SK-N-SH (cell line): ENCODE measurements at regions not wholly inside any gene's neighbourhood (a gene's known extent, or its start where the extent isn't known, plus 50 kb on each side); places are given as distances from the start of the nearest gene placed in this dataset.

Experiments
- CTCF ChIA-PET: fragments of 300-600, 350-600 bp; formaldehyde crosslinking; extraction: SDS; loops from one replicate; lab custom pipeline; 2021; lab: Yijun Ruan, JAX
- POLR2A ChIA-PET: fragments of 350-600 bp; sonication (Branson Sonifier 250); formaldehyde crosslinking; extraction: SDS; loops from one replicate; lab custom pipeline; 2020; ENCODE audit warnings: antibody characterized with exemption, inconsistent platforms; lab: Yijun Ruan, JAX
- DNase-seq: peaks from one replicate; pipeline ENCODE4 v3.0.0; 2012
- H2AFZ ChIP-seq: fragments of 200-600 bp; sonication (generic); 2 replicates; pipeline ENCODE4 v1.8.1; 2016; ENCODE audit warnings: antibody characterized with exemption, mild to moderate bottlenecking, low read depth
- H3F3A ChIP-seq: fragments of 200-600 bp; sonication (generic); replicated peaks from 2 replicates; pipeline ENCODE3; 2016; ENCODE audit warnings: antibody characterized with exemption, mild to moderate bottlenecking; ENCODE audit not compliant: insufficient read depth
- H3K27ac ChIP-seq, 2 experiments: fragments of 200-500 bp in 1 of 2; fragments of 200-600 bp in 1 of 2; sonication (Bioruptor generic) in 1 of 2; sonication (generic), shearing (Covaris generic) in 1 of 2; 2 replicates each; pipeline versions ENCODE4 v1.5.1 to v1.6.1; 2014 to 2016; ENCODE audit warnings: low read depth in 2 of 2, inconsistent platforms in 1 of 2, low read length in 1 of 2, mild to moderate bottlenecking in 1 of 2, mixed read lengths in 1 of 2
- H3K27me3 ChIP-seq: fragments of 200-600 bp; sonication (generic), shearing (Covaris generic); 2 replicates; pipeline ENCODE4 v1.6.1; 2016; ENCODE audit warnings: mixed run types; ENCODE audit not compliant: insufficient read depth
- H3K36me3 ChIP-seq, 2 experiments: fragments of 200-500 bp in 1 of 2; fragments of 200-600 bp in 1 of 2; sonication (Bioruptor generic) in 1 of 2; sonication (generic) in 1 of 2; replicated peaks in 1 of 2; 2 replicates each; pipeline versions ENCODE3 to v1.5.1; 2014 to 2016; ENCODE audit warnings: low read length in 1 of 2, mild to moderate bottlenecking in 1 of 2; ENCODE audit not compliant: insufficient read depth in 2 of 2, control insufficient read depth in 1 of 2
- H3K4me1 ChIP-seq, 2 experiments: fragments of 200-500 bp in 1 of 2; fragments of 200-600 bp in 1 of 2; sonication (Bioruptor generic) in 1 of 2; sonication (generic), shearing (Covaris generic) in 1 of 2; 2 replicates each; pipeline versions ENCODE4 v1.5.1 to v1.6.1; 2014 to 2016; ENCODE audit warnings: low read depth in 1 of 2, low read length in 1 of 2, mixed run types in 1 of 2; ENCODE audit not compliant: insufficient read depth in 2 of 2, control insufficient read depth in 1 of 2
- H3K4me2 ChIP-seq: fragments of 200-600 bp; sonication (generic), shearing (Covaris generic); 2 replicates; pipeline ENCODE4 v1.6.1; 2017; ENCODE audit warnings: mixed run types
- H3K4me3 ChIP-seq, 2 experiments: fragments of 200-500 bp in 1 of 2; fragments of 200-600 bp in 1 of 2; sonication (Bioruptor generic) in 1 of 2; sonication (generic), shearing (Covaris generic) in 1 of 2; 2 replicates each; pipeline versions ENCODE4 v1.5.1 to v1.8.1; 2014 to 2016; ENCODE audit warnings: low read depth in 2 of 2, inconsistent platforms in 1 of 2, low read length in 1 of 2, mild to moderate bottlenecking in 1 of 2, mixed read lengths in 1 of 2, moderate library complexity in 1 of 2
- H3K79me2 ChIP-seq: fragments of 200-600 bp; sonication (generic); 2 replicates; pipeline ENCODE4 v1.8.1; 2017; ENCODE audit warnings: mild to moderate bottlenecking; ENCODE audit not compliant: insufficient read depth
- H3K9ac ChIP-seq: fragments of 200-600 bp; sonication (generic); 2 replicates; pipeline ENCODE4 v1.6.1; 2017; ENCODE audit warnings: mixed run types
- H3K9me2 ChIP-seq: fragments of 200-600 bp; sonication (generic); 2 replicates; pipeline ENCODE4 v1.6.1; 2017; ENCODE audit warnings: mixed run types
- H3K9me3 ChIP-seq: fragments of 200-600 bp; sonication (generic); 2 replicates; pipeline ENCODE4 v1.6.1; 2017; ENCODE audit warnings: mixed run types, mild to moderate bottlenecking, moderate library complexity
- H4K20me1 ChIP-seq: fragments of 200-600 bp; sonication (generic); 2 replicates; pipeline ENCODE4 v1.6.1; 2017; ENCODE audit warnings: mild to moderate bottlenecking, mixed run types; ENCODE audit not compliant: insufficient read depth
- CHD2 ChIP-seq: fragments of 150-350 bp; IDR thresholded peaks from 2 replicates; pipeline ENCODE4 v1.6.1; 2018; ENCODE audit warnings: low read length; ENCODE audit not compliant: partially characterized antibody
- ELF1 ChIP-seq: IDR thresholded peaks from 2 replicates; pipeline ENCODE4 v1.4.0; 2012
- EP300 ChIP-seq, 2 experiments: IDR thresholded peaks; 2 replicates each; pipeline versions ENCODE4 v1.4.0 to v1.6.1; 2012; ENCODE audit warnings: borderline replicate concordance in 1 of 2, low read depth in 1 of 2, low read length in 1 of 2
- EZH2phosphoT487 ChIP-seq: fragments of 200-600 bp; sonication (generic); IDR thresholded peaks from 2 replicates; pipeline ENCODE4 v1.6.1; 2017; ENCODE audit warnings: low read depth, mixed run types, mild to moderate bottlenecking, antibody characterized with exemption, moderate library complexity, borderline replicate concordance
- FOSL2 ChIP-seq: IDR thresholded peaks from 2 replicates; pipeline ENCODE4 v1.4.0; 2012; ENCODE audit warnings: low read depth, mild to moderate bottlenecking, moderate library complexity, borderline replicate concordance
- NRF1 ChIP-seq: IDR thresholded peaks from 2 replicates; pipeline ENCODE4 v1.6.1; 2012; ENCODE audit warnings: low read depth, mild to moderate bottlenecking, low read length
- POLR2AphosphoS5 ChIP-seq: IDR thresholded peaks from 2 replicates; pipeline ENCODE4 v1.6.1; 2012; ENCODE audit warnings: low read depth, low read length
- RAD21 ChIP-seq: IDR thresholded peaks from 2 replicates; pipeline ENCODE4 v1.6.1; 2012; ENCODE audit warnings: mild to moderate bottlenecking, low read length
- RFX5 ChIP-seq: IDR thresholded peaks from 2 replicates; pipeline ENCODE4 v1.6.1; 2012; ENCODE audit warnings: mild to moderate bottlenecking, improper control_type of control experiment, low read length
- RXRA ChIP-seq: IDR thresholded peaks from 2 replicates; pipeline ENCODE4 v1.4.0; 2012; ENCODE audit warnings: low read depth, mild to moderate bottlenecking, borderline replicate concordance
- SIN3A ChIP-seq: IDR thresholded peaks from 2 replicates; pipeline ENCODE4 v1.6.1; 2012; ENCODE audit warnings: low read depth, mild to moderate bottlenecking, low read length, moderate library complexity, borderline replicate concordance
- SMC3 ChIP-seq: IDR thresholded peaks from 2 replicates; pipeline ENCODE4 v1.6.1; 2012; ENCODE audit warnings: low read depth, low read length, improper control_type of control experiment
- WGBS: methylation state at CpG from one replicate; pipeline ENCODE4 v1.1.6; 2017; ENCODE audit warnings: low lambda C conversion rate; 5-methylcytosine and 5-hydroxymethylcytosine counted together
- TF ChIP-seq, protein P1 (sequence below): fragments of 150-350 bp; IDR thresholded peaks from 2 replicates; pipeline ENCODE4 v1.6.1; 2016; ENCODE audit warnings: mild to moderate bottlenecking, low read depth, low read length
- TF ChIP-seq, protein P2 (sequence below): fragments of 200-600 bp; sonication (generic); IDR thresholded peaks from 2 replicates; pipeline ENCODE4 v1.6.1; 2017; ENCODE audit warnings: antibody characterized with exemption, mild to moderate bottlenecking, moderate library complexity

DNA sequence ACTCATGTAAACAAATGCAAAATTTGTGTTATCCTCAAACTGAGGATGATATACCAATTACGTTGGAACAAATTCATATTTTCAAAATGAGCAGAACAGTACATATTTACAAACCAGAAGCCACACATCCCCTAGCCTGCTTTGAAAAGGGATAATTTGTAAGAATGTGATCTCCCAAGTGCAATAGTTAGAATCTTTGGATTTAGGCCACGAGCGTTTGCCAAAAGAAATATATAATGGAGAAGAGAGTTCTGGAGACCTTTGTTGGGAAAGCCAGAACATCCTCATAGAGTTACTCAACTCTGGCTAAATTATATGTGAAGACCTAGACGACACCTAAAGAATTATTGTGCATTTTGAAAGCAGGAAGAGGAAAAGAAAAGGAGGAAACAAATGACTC is 449.3 kb downstream of the KCNJ2 start:
- H3K9me3 ChIP-seq, result no peaks in the 10 kb centered on the region
- DNase-seq, result no peak
- H3F3A ChIP-seq, result no peaks in the 10 kb centered on the region
- H3K27ac ChIP-seq, result no peak overlapping the region
- CTCF ChIA-PET, result interaction anchor here (1.0 kb wide), 1 partner anchor 11 kb away, joined by 3 read pairs; no protein-coding TSS in a partner anchor
- TF ChIP-seq, protein P1, sequence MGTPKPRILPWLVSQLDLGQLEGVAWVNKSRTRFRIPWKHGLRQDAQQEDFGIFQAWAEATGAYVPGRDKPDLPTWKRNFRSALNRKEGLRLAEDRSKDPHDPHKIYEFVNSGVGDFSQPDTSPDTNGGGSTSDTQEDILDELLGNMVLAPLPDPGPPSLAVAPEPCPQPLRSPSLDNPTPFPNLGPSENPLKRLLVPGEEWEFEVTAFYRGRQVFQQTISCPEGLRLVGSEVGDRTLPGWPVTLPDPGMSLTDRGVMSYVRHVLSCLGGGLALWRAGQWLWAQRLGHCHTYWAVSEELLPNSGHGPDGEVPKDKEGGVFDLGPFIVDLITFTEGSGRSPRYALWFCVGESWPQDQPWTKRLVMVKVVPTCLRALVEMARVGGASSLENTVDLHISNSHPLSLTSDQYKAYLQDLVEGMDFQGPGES, result no peak
- TF ChIP-seq NRF1 (no peak), RXRA (no peak), FOSL2 (no peak)
- TF ChIP-seq, all 33 proteins: peak for 0
- no peak overlapping the region for H2AFZ ChIP-seq
- H3K4me1 ChIP-seq, result peaks cover 0 to 3% of the 10 kb centered on the region in 2 experiments; a peak in 1 of 4 replicates
- no peak overlapping the region for H3K9ac ChIP-seq
- no peaks in the 10 kb centered on the region for H4K20me1 ChIP-seq
- H3K4me3 ChIP-seq, result no peak overlapping the region
- 59% methylated on average over 4 of the region's 4 CpGs for WGBS
- no peaks in the 10 kb centered on the region for H3K27me3 ChIP-seq
- H3K79me2 ChIP-seq, result no peaks in the 10 kb centered on the region
- H3K4me2 ChIP-seq, result no peak overlapping the region
- no peaks in the 10 kb centered on the region for H3K9me2 ChIP-seq
- H3K36me3 ChIP-seq, result no peaks in the 10 kb centered on the region
- POLR2A ChIA-PET, result no interaction called here

DNA sequence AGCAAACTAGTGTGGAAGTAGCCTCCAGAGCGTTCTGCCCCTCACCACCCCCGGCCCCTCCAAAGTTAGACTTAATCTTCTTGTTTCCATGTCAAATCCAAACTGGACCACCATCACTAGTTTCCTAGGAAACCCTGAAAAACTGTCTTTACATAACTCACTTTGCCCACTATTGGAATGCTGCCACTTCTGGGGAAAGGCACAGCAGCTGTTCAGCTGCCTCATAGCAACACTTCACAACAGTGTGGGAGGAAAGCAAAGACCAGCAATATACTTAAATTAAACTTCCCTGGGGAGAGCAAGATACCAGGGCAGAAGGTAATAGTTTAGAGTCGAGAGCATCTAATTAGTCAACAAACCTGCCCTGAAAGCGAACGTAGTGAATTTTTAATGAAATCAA is 452.2 kb downstream of the KCNJ2 start:
- 64% methylated on average over 5 of the region's 5 CpGs for WGBS
- no peak overlapping the region for H3K4me2 ChIP-seq
- CTCF ChIA-PET, result interaction anchor here (0.9 to 1.7 kb wide), 4 partner anchors 26 to 1096 kb away, joined by 3 to 5 read pairs (median 3); no protein-coding TSS in a partner anchor

DNA sequence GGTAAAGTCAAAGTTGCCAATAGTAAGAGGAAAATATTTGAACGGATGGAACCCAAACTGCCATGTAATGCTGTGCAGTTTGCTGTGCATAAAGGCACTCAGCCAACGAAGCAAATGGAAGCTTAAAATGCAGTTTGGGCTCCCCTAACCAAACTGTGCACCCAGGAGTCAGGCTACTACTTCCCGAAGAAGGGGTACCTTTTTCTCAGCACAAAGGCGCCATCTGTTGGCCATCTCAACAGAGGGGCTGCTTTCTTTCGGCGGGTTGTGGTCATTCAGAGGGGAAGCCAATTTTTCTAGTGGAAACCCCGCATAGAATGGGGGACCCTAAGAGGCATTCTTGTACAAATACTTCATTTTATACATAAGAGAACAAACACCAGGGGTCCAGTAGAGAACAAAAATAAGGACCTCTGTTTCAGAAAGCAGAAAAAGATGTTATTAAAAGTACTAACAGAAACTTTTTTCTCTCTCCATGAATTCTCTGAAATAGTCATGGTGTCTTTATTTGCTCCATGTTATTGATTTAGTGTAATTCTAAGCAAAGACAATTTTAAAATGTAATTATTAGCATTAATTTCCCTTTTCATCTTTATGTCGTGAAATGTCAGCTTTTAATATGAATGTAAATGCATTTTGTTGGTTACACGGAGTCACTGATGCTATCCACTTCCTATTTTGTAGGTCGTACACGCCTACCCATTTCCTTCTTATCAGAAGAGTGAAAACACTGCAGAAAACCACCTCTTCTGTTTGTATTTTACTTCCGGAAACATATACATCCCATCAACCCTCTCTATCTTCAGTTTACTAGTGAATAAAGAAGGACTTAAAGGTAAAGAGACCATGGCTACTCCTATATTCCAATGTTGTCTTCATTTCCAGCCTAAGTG is 453.3 kb downstream of the KCNJ2 start:
- Histone ChIP-seq H3K9ac (no peak overlapping the region), H3K4me1 (peaks cover 0 to 3% of the 10 kb centered on the region in 2 experiments; a peak in 1 of 4 replicates), H3K36me3 (no peaks in the 10 kb centered on the region), H3K4me2 (no peak overlapping the region), H3F3A (no peaks in the 10 kb centered on the region), H4K20me1 (no peaks in the 10 kb centered on the region), H3K9me2 (no peaks in the 10 kb centered on the region), H3K9me3 (no peaks in the 10 kb centered on the region), H3K4me3 (no peak overlapping the region), H3K27ac (no peak overlapping the region), H2AFZ (no peak overlapping the region), H3K79me2 (no peaks in the 10 kb centered on the region), H3K27me3 (no peaks in the 10 kb centered on the region)
- POLR2A ChIA-PET, result no interaction called here
- TF ChIP-seq EP300 (IDR thresholded peaks at IDR 0.05; ENCODE audit: borderline replicate concordance in 1 of 2, low read depth in 1 of 2, low read length in 1 of 2) (no peak), SMC3 (peak; percentile 29; the same call in 1 of the 2 replicates), CHD2 (no peak), RAD21 (peak; percentile 64), RFX5 (no peak)
- TF ChIP-seq, protein P2, sequence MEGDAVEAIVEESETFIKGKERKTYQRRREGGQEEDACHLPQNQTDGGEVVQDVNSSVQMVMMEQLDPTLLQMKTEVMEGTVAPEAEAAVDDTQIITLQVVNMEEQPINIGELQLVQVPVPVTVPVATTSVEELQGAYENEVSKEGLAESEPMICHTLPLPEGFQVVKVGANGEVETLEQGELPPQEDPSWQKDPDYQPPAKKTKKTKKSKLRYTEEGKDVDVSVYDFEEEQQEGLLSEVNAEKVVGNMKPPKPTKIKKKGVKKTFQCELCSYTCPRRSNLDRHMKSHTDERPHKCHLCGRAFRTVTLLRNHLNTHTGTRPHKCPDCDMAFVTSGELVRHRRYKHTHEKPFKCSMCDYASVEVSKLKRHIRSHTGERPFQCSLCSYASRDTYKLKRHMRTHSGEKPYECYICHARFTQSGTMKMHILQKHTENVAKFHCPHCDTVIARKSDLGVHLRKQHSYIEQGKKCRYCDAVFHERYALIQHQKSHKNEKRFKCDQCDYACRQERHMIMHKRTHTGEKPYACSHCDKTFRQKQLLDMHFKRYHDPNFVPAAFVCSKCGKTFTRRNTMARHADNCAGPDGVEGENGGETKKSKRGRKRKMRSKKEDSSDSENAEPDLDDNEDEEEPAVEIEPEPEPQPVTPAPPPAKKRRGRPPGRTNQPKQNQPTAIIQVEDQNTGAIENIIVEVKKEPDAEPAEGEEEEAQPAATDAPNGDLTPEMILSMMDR, result peak; percentile 55
- peak; percentile 37 for DNase-seq
- WGBS, result 62% methylated on average over 12 of the region's 12 CpGs
- CTCF ChIA-PET, result interaction anchor here (1.0 to 1.7 kb wide), 3 partner anchors 45 to 1097 kb away, joined by 3 to 5 read pairs (median 3); no protein-coding TSS in a partner anchor

More for the DNA sequence above, 452.2 kb downstream of the KCNJ2 start:
- Histone ChIP-seq H3K27ac (no peak overlapping the region), H3F3A (no peaks in the 10 kb centered on the region), H3K4me3 (no peak overlapping the region), H3K36me3 (no peaks in the 10 kb centered on the region), H3K27me3 (no peaks in the 10 kb centered on the region)
- no peak for DNase-seq
- no peak for TF ChIP-seq POLR2AphosphoS5
- TF ChIP-seq EZH2phosphoT487, result no peak
- TF ChIP-seq CHD2, result no peak
- TF ChIP-seq ELF1, result no peak
- no peak for TF ChIP-seq SIN3A
- TF ChIP-seq SMC3, result no peak
- TF ChIP-seq RAD21, result no peak
- TF ChIP-seq, all 33 proteins: peak for 0
- Histone ChIP-seq H3K9ac (no peak overlapping the region), H3K9me3 (no peaks in the 10 kb centered on the region), H3K79me2 (no peaks in the 10 kb centered on the region), H3K4me1 (peaks cover 0 to 3% of the 10 kb centered on the region in 2 experiments; a peak in 1 of 4 replicates), H3K9me2 (no peaks in the 10 kb centered on the region), H4K20me1 (no peaks in the 10 kb centered on the region), H2AFZ (no peak overlapping the region)
- POLR2A ChIA-PET, result no interaction called here
